ENCODE measurements at regions not wholly inside any gene's neighbourhood (a gene's known extent, or its start where the extent isn't known, plus 50 kb on each side); places are given as distances from the start of the nearest gene placed in this dataset.
A peak's percentile ranks its signal among the peaks of the same experiment; 100 is the strongest.

GRCh38 chr17:34199932-34200534 is 55.1 kb upstream of the CCL2 start:
- TF ChIP-seq, protein P1, sequence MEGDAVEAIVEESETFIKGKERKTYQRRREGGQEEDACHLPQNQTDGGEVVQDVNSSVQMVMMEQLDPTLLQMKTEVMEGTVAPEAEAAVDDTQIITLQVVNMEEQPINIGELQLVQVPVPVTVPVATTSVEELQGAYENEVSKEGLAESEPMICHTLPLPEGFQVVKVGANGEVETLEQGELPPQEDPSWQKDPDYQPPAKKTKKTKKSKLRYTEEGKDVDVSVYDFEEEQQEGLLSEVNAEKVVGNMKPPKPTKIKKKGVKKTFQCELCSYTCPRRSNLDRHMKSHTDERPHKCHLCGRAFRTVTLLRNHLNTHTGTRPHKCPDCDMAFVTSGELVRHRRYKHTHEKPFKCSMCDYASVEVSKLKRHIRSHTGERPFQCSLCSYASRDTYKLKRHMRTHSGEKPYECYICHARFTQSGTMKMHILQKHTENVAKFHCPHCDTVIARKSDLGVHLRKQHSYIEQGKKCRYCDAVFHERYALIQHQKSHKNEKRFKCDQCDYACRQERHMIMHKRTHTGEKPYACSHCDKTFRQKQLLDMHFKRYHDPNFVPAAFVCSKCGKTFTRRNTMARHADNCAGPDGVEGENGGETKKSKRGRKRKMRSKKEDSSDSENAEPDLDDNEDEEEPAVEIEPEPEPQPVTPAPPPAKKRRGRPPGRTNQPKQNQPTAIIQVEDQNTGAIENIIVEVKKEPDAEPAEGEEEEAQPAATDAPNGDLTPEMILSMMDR (IDR thresholded peaks at IDR 0.05): peak; percentile 100
- TF ChIP-seq EZH2 (IDR thresholded peaks at IDR 0.05; ENCODE audit: borderline replicate concordance, insufficient read depth, low read depth, low read length, poor library complexity, severe bottlenecking): no peak
